ENCODE measurements at regions not wholly inside any gene's neighbourhood (a gene's known extent, or its start where the extent isn't known, plus 50 kb on each side); places are given as distances from the start of the nearest gene placed in this dataset.

GRCh38 chr1:172954476-172955150 lies 96.1 kb downstream of the TNFSF18 start:
- TF ChIP-seq CTCF (conservative IDR thresholded peaks at IDR 0.05; ENCODE audit: low read depth, low read length) (no peak), POLR2A (IDR thresholded peaks at IDR 0.05; ENCODE audit: low read depth, low read length) (no peak), RAD21 (IDR thresholded peaks at IDR 0.05; ENCODE audit: low read length) (no peak), CHD1 (IDR thresholded peaks at IDR 0.05; ENCODE audit: low read depth, low read length) (no peak), MAFK (IDR thresholded peaks at IDR 0.05; ENCODE audit: low read depth, low read length) (no peak), ELK1 (IDR thresholded peaks at IDR 0.05; ENCODE audit: borderline replicate concordance, low read depth, low read length) (no peak), SMC3 (IDR thresholded peaks at IDR 0.05; ENCODE audit: low read depth, low read length) (no peak), MAZ (IDR thresholded peaks at IDR 0.05; ENCODE audit: borderline replicate concordance, low read depth, low read length) (no peak), BHLHE40 (IDR thresholded peaks at IDR 0.05; ENCODE audit: low read depth, low read length) (no peak)

All from IMR-90 (cell line).